NCI-H82 treated with DMSO at 0.1 percent for 48 hours (cell line): ENCODE measurements at regions not wholly inside any gene's neighbourhood (a gene's known extent, or its start where the extent isn't known, plus 50 kb on each side); places are given as distances from the start of the nearest gene placed in this dataset.

ENCODE experiments used
- DNase-seq: peaks from one replicate; lab custom pipeline; 2025; ENCODE audit not compliant: unreplicated experiment; lab: John Stamatoyannopoulos, UW

DNA sequence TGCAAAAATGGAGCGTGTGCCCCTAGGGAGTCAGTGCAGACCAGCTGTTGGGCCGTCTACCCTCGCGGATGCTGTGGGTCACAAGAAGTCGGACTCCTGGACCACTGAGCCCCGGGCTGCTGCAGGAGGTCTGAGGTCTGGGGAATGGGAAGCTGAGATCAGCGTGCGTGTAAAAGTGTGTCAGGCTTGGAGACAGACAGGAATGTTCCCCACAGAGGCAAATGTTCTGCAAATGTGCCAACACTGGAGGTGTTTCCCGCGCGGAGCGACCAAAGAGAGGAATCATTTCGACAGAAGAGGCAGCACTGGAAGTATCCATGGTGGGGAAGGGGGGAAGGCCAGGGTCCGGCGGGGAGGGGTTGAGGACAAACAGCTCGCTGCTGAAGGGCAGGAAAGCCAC, 643.8 kb upstream of the MGMT start:
- no peak for DNase-seq

DNA sequence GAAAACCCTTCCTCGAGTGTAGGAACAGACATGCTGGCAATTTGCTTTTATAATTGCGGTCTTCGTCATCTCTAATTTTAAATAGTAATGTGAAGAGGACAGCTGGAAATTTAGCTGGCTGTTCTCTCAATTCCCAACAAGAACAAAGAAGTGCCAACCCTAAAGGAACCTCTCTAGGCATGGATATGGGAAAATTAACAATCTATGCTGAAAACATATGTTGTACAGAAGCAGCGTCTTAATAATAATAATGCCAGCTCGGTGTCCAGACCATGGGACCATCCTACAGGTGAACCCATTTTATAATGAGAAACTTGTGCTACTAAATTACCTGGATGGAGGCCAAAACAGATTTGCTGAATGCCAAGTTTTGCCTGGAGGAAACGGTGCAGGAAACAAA, 641.4 kb upstream of the MGMT start:
- no peak for DNase-seq

DNA sequence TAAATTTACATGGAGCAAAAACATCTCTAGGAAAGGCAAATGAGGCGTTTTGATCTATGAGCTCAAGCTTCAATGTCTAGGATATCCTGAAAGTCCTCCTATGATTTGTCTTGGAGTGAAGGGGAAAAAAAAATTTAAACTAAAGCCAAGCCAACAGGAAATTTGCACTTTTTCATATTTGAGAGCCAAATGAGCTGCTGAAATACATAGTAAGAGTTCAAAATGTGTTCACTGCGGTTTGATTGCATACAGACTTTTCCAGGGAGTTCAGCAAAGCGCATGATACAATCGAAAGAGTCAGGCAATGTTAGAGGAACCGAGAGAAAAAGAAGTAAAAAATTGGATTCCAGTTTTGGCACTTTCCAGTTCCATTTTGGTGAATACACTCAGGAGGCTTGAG, 633.4 kb upstream of the MGMT start:
- DNase-seq: no peak

DNA sequence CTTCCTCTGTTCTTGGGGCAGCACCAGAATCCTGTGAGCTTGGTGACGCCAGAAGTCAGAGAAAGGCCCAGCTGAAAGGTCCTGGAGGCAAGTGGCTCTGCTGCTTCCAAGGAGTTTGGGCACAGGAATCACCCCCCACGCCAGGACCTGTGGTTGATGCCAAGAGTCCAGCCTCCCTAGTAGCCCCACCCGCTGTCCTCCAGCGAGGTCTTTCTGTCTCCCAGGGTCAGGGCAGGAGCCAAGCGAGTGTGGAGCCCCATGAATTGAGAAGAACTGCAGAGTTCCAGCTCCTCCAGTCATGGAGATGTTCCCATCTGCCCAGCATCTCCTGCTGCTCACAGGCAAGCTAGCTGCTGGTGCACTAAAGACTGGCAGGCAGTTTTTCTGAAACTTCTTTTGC, 631.7 kb upstream of the MGMT start:
- DNase-seq: no peak

DNA sequence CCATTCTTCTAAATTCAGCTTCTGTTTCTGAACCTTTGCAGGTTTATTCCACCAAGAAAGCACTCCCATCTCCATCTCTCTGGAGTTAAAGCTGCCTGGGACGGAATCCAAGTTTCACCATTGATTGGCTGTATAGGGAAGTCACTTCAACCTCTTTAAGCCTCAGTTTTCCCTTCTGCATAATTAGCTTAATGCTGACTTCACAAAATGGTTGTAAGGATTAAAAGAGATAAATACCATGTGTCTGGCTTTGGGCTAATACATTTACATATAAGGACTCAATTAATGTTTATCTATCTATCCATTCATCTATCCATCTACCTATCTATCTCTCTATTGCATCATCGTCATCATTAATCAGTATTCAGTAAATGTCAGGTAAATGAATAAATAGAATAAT, 629.6 kb upstream of the MGMT start:
- DNase-seq: no peak

DNA sequence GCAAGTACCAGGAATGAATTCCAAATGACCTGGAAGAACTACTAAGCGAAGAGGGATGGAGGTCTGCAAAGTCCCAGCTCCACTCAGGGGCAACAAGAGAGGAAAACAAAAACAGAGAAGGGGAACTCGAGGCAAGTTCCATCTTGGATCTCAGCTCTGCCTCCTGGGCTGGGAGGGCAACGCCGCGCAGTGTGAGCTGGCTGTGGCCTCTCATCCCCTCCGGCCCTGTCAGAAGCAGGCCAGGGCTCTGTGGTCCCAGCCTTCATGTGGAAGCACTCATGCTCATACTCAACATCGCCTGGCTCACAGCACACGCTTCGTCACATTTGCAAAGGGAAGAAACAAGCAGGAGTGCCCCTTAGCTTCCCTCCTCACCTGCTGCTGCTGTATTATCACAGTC, 627.9 kb upstream of the MGMT start:
- DNase-seq: no peak

DNA sequence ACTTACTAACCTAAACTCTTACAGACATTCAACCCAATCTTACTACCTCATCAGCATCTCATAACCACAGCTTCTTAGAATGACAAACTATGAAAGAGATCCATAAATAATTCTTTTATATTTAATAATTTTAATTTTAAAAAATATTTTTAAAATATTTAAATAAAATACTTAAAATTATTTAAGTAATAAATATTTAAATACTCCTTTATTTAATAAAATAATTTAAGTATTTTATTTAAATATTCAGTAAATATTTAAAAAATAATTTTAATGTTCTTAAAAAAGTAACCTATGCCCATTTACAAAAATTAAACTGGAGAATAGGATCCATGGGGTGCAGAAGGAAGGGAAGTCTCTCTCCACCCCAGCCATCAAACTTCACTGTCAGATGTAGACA, 627.3 kb upstream of the MGMT start:
- no peak for DNase-seq

DNA sequence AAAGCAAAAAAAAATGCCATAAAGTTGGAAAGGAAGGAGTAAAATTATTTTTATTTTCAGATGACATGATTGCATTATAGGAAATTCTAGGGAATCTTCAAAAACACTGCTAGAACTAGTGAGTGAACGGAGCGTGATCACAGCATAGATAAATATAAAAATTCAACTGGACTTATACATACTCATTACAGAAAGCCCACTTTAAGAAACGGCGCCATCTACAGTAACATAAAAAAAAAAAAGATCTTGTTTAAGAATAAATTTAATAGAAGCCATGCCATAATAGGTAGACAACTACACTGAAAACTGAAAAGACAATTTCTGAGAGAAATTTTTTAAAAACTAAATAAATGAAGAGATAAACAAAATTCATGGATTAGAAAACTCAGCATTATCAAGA, 623.1 kb upstream of the MGMT start:
- no peak for DNase-seq

DNA sequence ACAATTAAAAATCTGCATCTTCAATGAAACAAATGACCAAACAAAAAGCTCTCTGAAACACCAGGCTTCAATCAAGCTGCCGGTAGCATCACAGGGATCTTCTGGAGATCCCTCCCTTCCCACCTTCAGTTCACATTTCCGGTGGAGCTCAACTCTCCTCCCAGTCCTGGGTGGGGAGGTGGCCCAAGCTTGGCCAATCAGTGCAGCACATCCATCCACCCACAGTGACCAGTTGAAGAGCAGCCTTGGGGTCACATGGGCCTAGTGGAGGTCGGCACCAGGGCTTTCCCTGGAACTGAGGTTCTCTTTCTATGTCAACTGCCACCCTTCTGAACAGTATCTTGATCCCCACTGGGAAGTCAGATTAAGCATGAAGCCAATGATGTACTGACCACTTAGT, 620.1 kb upstream of the MGMT start:
- no peak for DNase-seq

DNA sequence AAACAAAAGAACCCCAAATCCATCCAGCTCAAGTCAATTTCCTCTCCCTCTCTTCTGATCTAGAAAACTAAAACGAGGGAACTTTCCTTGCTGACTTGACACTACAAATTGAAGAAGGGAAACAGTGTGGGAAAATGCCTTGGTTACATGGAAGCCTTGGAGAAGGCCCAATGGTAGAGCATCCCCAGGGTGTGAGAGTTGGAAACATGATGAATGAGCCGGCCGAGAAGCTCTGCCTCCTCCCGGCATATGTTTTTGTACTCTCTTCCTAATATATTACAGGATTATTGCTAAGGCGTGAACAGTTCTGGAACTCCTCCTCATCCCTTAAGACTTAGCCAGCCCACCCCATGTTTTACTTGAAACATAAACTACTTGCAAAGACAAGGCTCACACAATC, 618.2 kb upstream of the MGMT start:
- DNase-seq: no peak

DNA sequence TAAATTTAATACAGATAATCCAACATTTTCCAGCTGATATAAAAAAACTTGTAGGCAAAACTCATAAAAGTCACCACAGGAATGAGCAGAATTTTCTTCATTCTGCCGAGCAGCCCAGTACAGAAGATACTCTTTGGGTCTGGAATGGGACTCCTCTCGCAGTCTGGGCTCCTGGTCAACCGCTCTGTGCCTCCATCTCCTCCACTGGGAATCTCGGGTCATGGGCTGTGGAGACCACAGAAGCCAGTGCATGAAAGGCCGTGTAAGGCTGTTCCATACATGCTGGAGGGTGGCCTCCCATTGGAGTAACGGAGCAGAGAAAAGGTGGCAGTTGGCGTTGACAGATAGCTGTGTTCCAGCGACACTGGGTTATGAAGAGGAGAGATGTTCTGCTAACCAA, 616.4 kb upstream of the MGMT start:
- DNase-seq: no peak

DNA sequence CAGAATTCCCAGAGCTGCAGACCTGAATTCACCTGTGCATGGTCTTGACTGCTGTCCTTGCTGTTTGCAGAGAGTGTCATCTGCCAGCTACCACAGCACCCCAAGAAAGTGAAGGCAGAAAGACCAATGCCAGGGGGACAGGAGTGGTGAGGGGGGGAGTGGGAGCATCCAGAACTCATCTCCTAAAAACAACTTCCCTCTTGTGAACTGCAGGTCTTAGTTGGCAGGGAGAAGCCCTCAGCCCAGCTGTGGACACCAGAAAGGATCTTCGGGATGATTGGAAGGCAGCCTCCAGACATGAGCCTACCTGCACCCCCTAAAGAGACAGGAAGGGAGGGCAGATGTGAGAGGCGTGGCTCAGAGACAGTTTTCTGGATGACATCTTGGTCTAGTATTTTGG, 615.8 kb upstream of the MGMT start:
- no peak for DNase-seq

DNA sequence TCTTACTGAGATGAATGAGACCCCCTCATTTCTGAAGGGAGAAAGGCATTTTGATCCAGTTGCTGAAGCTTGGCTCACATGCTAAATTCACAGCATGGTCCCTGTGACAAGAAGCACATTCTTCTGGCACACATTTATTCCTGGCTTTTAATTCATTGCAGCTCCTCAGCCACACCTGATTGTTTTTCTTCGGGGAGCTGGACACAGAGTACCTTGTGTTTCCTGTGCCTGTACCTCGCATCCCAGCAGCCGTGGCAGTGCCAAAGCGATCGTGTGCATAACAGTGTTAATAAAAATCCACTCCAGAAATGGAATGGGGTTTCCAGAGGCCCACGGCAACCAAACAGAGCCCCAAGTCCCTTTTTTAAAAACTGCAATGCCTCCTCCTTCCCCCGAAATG, 615.3 kb upstream of the MGMT start:
- no peak for DNase-seq

DNA sequence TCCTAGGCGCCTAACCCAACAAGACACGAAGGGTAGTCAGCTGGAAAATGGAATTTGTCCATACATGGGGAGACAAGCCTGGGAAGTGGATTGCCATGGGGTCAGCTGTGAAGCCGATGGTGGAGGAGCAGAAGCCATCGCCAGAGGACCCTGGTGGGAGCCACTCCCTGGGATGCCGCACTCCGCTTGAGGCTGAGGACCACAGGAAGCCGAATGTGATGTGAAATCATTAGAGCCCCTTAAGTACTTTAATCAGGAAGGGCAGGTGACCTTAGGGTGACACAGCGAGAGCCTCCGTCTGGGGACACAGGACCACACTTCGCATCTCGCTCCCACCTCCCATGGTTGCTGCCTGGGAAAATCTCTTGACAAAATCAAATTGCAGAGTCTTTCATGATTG, 614.6 kb upstream of the MGMT start:
- DNase-seq: no peak

DNA sequence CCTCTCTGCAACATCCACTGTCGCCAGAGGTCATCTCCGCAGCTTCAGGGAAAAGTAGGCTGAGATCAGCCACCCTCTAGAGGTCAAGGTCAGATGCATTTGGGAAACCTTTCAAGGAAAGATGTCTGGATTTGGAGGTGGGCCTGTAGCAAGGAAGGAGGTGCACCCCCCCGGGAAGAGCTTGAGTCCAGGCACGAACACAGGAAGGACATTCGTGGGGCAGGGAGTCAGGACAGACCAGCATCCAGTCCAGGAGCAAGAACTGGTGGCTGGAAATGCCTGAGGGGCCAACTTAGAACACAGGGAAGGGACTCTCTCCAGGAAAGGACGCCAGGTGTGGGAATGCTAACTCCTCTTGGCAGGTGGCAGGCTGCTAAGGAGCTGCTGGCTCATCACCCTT, 614.1 kb upstream of the MGMT start:
- no peak for DNase-seq

DNA sequence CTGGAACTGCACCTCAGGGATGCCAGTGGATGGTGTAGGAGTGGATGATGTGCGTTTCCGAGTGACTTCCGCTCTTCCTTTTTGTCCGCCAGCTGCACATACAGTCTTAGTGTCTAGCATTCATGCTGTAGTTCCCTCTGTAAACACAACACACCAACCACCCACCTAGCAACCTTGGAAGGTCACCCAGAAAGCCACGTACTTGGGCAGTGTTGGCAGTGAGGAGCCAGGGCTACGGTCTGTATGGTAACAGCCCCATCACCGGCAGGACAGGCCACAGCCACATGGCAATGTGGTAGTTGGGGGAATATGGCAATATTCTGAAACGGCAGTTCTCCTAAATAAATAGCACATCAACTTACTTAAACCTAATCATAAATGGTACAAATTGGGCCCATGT, 613.5 kb upstream of the MGMT start:
- DNase-seq: no peak

DNA sequence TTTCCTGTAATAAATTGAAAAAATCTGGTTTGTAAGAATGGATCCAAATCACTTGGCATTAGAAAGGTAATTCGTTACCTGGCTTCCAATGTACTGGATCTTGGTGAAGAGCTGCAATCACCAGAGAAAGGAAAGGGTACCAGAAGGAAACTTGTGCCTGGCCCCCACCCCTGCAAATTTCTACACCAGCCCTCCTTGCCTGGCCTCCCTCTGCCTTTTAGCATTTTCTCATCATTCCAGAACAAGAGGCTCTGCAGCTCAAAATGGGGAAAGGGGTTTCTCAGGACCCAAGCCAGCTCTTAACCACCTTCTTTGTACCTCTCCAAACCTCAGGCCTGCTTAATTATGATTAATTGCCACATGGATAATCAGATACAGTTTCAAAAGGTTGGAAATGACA, 612.8 kb upstream of the MGMT start:
- no peak for DNase-seq

DNA sequence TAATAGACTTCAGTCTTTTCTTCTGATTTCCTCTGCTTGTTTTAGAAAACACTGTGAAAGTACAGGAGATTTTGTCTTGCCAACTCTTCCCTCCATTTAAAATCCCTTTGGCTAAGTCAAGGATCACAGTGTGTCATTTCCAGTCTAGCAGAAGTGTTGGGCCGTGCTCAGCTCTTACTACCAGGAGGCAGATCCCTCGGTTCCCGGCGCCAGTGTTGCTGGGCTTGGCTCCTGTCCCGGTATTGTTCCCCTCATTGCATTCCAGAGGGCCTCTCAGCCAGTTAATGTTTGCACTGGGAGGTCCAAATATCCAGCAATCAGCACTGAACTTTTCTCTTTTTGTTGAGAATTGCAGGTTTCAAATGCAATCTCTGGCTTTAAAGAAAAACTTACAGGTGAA, 612.1 kb upstream of the MGMT start:
- DNase-seq: no peak

DNA sequence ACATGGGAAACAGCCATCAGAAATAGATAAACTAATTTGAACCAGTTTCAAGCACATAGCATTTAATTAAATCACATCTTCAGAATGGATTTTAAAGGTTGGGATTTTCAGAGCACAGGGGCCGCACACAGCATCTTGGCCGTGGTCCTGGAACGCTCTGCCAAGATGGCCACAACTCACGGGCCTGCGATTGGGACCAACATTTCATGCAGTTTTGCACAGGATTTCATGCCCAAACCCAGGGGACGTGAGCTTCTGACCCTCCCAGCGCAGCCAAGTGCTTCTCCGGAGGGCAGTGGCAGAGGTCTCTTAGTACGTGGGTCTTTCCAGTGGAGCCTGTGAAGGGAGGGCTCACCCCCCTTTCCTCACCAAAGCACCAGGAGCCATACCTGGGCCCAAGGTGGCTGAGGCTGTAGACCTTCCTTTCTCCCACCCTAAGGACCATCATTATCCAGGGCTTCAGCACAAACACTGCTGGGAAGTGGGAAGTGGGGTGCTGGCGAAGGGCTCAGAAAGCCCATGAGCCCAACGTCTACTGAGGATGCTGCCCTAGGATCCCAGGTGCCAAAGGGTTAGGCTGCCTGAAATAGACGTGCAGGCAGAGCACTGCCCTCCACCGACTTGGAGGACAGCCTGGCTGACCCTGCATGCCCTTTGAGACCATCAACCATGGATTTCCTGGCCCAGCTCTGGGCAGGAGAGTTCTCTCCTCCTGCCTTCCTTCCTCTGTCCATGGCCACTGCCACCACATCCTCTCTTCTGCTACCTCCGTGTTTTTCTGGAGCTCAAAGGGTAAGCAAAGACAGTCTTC, 611.2 kb upstream of the MGMT start:
- no peak for DNase-seq

DNA sequence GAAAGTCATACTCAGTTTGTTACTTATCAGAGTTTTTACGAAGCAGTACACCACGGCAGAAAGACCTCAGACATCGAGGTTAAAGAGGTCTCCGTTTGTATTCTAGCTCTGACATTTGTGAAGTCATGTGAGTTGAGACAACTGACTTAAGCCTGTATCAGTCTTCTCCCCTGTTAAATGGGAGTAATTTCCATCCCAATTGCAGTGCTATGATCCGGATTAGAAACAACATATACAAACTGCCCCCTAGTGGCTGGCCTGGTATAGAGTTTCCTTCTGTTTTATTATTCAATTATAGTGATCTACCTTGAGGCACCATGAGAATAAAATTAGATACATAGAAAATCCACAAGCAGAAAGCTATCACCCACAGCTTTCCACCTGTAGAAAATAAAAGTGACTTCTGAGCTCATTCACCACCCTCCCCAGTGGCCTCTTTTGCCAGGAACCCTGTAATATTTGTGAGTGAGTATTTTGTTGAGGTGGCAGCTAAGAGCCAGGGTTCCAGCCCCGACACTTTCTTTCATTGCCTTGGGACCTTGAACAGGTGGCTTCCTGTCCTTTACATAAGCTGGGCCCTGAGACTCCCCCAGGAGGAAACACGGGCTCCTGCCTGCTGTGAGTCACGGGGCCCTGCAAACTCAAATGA, 607.2 kb upstream of the MGMT start:
- no peak for DNase-seq

DNA sequence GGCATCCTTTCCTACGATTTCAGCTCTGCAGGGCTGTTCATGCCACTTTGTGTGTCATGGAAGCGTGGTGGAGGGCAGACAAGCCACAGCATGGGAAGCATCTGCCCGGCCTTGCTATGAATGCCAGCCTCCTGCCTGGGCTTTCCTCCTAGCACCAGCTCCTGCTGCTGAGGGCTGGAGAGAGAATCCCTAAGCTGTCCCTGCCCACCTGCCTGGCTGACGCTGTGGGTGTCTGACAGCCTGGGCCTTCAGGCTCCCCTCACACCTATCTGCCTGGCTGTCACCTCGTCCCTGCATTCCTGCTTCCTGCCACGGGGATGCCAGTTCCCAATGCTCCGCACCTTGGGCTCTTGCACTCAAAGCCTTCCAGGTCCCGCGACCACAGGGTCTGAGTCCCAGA, 606.5 kb upstream of the MGMT start:
- DNase-seq: no peak

DNA sequence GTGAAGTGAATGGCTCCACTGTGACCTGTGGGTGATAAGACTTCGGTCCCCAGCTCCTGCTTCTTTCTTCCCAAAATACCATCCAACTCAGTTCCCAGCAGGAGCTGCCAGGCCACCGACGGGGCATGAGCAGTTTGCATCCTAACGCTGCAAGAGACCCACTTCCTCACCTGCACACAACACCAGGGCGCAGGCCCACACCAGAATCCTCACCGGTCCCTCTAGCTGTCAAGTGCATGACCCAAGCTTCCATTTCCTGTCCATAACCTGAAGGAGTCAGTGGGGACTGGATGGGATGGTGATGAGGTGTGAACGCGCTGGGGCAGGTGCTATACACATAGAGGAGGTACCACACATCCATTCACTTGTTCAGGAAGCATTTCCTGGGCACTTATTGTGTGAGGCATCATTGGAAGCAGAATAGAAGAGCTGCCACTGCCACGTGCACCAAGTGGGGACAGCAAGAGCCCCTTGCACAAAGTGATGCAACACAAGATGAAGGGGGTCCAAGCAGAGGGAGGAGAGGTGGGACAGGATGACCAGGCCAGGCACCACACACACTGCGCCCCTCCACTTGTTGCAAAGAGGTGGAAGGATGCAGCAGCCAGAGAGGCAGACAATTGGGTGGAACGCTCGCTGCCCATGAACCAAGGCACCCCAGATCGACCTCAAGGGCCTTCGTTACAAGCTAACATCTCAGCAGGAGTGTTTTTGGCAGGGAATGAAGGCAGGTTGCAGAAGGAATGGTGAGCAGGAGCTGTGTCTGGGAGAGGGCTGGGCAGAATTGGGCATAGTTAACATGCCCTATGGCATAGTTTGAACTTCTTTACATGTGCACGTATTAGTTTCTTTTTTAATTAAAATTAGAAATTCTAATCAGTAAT, 605.8 kb upstream of the MGMT start:
- DNase-seq: no peak
